Keratinocyte (primary cell): ENCODE measurements at regions not wholly inside any gene's neighbourhood (a gene's known extent, or its start where the extent isn't known, plus 50 kb on each side); places are given as distances from the start of the nearest gene placed in this dataset.
A peak's percentile ranks its signal among the peaks of the same experiment; 100 is the strongest.

Experiments
- DNase-seq: peaks from one replicate; pipeline ENCODE4 v3.0.0-alpha.2; 2011; ENCODE audit warnings: low read depth, missing footprints, low spot score
- FAIRE-seq: peaks from 2 replicates; lab custom pipeline; 2011; peaks lifted over from hg19 to GRCh38; lab: Jason Lieb, UNC
- H2AFZ ChIP-seq: 2 replicates; pipeline ENCODE4 v1.6.0; 2012; ENCODE audit warnings: low read length, control low read depth, inconsistent platforms; ENCODE audit not compliant: control insufficient read depth
- H3K27ac ChIP-seq: 2 replicates; pipeline ENCODE4 v1.5.1; 2011; ENCODE audit warnings: low read length; ENCODE audit not compliant: control insufficient read depth, insufficient read depth
- H3K27me3 ChIP-seq: 3 replicates; pipeline ENCODE4 v1.6.0; 2011; ENCODE audit warnings: low read length; ENCODE audit not compliant: control insufficient read depth, insufficient read depth; ENCODE audit errors: extremely low read depth
- H3K36me3 ChIP-seq, 2 experiments: 2 replicates in 1 of 2; 3 replicates in 1 of 2; pipeline ENCODE4 v1.5.1; 2011; ENCODE audit warnings: low read length in 2 of 2, mild to moderate bottlenecking in 1 of 2; ENCODE audit not compliant: control insufficient read depth in 2 of 2, insufficient read depth in 2 of 2; ENCODE audit errors: extremely low read depth in 1 of 2
- H3K4me1 ChIP-seq: 3 replicates; pipeline ENCODE4 v1.5.1; 2011; ENCODE audit warnings: low read length; ENCODE audit not compliant: control insufficient read depth, insufficient read depth; ENCODE audit errors: extremely low read depth
- H3K4me2 ChIP-seq: 3 replicates; pipeline ENCODE4 v1.6.0; 2011; ENCODE audit warnings: low read depth, low read length; ENCODE audit not compliant: control insufficient read depth, insufficient read depth; ENCODE audit errors: extremely low read depth
- H3K4me3 ChIP-seq, 3 experiments: fragments of 200-600 bp in 1 of 3; sonication (generic) in 1 of 3; 2 replicates in 2 of 3; 3 replicates in 1 of 3; pipeline ENCODE4 v1.5.1; 2011 to 2016; ENCODE audit warnings: low read length in 3 of 3, mild to moderate bottlenecking in 3 of 3, control low read depth in 2 of 3, inconsistent platforms in 1 of 3, low read depth in 1 of 3, mixed read lengths in 1 of 3, mixed run types in 1 of 3, moderate library complexity in 1 of 3; ENCODE audit not compliant: control insufficient read depth in 2 of 3, insufficient read depth in 2 of 3; ENCODE audit errors: extremely low read depth in 1 of 3
- H3K79me2 ChIP-seq: 2 replicates; pipeline ENCODE4 v1.6.0; 2012; ENCODE audit warnings: low read length; ENCODE audit not compliant: control insufficient read depth, insufficient read depth
- H3K9ac ChIP-seq: 3 replicates; pipeline ENCODE4 v1.6.0; 2011; ENCODE audit warnings: low read length; ENCODE audit not compliant: control insufficient read depth, insufficient read depth; ENCODE audit errors: extremely low read depth
- H3K9me1 ChIP-seq: 3 replicates; pipeline ENCODE4 v1.6.0; 2011; ENCODE audit warnings: low read length; ENCODE audit not compliant: control insufficient read depth, insufficient read depth; ENCODE audit errors: extremely low read depth
- H3K9me3 ChIP-seq: 2 replicates; pipeline ENCODE4 v1.5.1; 2012; ENCODE audit warnings: low read depth, low read length; ENCODE audit not compliant: control insufficient read depth
- H4K20me1 ChIP-seq: 3 replicates; pipeline ENCODE4 v1.6.0; 2011; ENCODE audit warnings: low read length; ENCODE audit not compliant: control insufficient read depth, insufficient read depth; ENCODE audit errors: extremely low read depth
- EZH2 ChIP-seq: IDR thresholded peaks from one replicate; pipeline ENCODE4 v1.6.1; 2012; ENCODE audit warnings: inconsistent platforms, mild to moderate bottlenecking, low read length, moderate library complexity
- dilution Hi-C: fragments of 300-500 bp; cut with MboI; formaldehyde crosslinking; loops from one replicate; pipeline ENCODE4 v1.7.0; 2020; ENCODE audit warnings: low sequenced_read_pairs; ENCODE audit not compliant: extremely low pct_ligation_motif_present
- TF ChIP-seq, protein P1 (sequence below), 3 experiments: IDR thresholded peaks in 1 of 3; conservative IDR thresholded peaks in 1 of 3; optimal IDR thresholded peaks in 1 of 3; 2 replicates in 2 of 3; 3 replicates in 1 of 3; pipeline versions ENCODE3 to v1.5.1; 2011; ENCODE audit warnings: low read length in 3 of 3, mild to moderate bottlenecking in 3 of 3, moderate library complexity in 2 of 3, control low read depth in 1 of 3, inconsistent platforms in 1 of 3; ENCODE audit not compliant: insufficient read depth in 2 of 3; ENCODE audit errors: extremely low read depth in 1 of 3

DNA sequence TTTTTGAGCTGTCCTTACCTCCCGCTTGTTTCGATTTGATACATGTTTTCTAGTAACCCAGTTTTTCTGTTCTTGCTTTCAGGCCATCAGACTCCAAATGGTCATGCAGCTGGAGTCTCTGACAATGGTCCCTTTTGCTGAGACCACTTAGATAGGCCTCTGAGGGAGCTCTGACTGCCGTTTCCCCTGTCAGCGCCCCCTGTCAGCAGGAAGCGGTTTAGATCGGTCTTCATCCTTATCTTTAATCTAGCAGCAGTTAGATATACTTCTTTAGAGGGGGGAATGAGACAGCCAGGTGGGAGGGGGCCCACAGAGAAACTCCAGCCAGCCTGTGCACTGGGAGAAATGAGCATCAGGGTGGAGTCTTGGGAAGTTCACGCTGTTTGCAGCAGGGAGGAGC lies 457.9 kb downstream of the GPAT3 start:
- DNase-seq (no peak), FAIRE-seq (no peak)
- H3K9me3 ChIP-seq = no peaks in the 10 kb centered on the region
- dilution Hi-C loops = no loop called here
- no peaks in the 10 kb centered on the region for H3K36me3 ChIP-seq
- no peaks in the 10 kb centered on the region for H3K9me1 ChIP-seq
- H3K4me1 ChIP-seq = no peaks in the 10 kb centered on the region
- no peaks in the 10 kb centered on the region for H4K20me1 ChIP-seq
- H2AFZ ChIP-seq = no peak overlapping the region
- TF ChIP-seq, protein P1, sequence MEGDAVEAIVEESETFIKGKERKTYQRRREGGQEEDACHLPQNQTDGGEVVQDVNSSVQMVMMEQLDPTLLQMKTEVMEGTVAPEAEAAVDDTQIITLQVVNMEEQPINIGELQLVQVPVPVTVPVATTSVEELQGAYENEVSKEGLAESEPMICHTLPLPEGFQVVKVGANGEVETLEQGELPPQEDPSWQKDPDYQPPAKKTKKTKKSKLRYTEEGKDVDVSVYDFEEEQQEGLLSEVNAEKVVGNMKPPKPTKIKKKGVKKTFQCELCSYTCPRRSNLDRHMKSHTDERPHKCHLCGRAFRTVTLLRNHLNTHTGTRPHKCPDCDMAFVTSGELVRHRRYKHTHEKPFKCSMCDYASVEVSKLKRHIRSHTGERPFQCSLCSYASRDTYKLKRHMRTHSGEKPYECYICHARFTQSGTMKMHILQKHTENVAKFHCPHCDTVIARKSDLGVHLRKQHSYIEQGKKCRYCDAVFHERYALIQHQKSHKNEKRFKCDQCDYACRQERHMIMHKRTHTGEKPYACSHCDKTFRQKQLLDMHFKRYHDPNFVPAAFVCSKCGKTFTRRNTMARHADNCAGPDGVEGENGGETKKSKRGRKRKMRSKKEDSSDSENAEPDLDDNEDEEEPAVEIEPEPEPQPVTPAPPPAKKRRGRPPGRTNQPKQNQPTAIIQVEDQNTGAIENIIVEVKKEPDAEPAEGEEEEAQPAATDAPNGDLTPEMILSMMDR (optimal IDR thresholded peaks at IDR 0.05 in 1 of 3, IDR thresholded peaks at IDR 0.05 in 1 of 3, conservative IDR thresholded peaks at IDR 0.05 in 1 of 3; ENCODE audit: extremely low read depth in 1 of 3, insufficient read depth in 2 of 3, low read length in 3 of 3) = peak in 1 of 3 experiments; percentile 25
- TF ChIP-seq EZH2 = no peak
- no peak overlapping the region for H3K4me3 ChIP-seq
- no peaks in the 10 kb centered on the region for H3K79me2 ChIP-seq
- H3K9ac ChIP-seq = no peak overlapping the region
- H3K27me3 ChIP-seq = no peaks in the 10 kb centered on the region
- H3K27ac ChIP-seq = no peak overlapping the region
- no peak overlapping the region for H3K4me2 ChIP-seq

DNA sequence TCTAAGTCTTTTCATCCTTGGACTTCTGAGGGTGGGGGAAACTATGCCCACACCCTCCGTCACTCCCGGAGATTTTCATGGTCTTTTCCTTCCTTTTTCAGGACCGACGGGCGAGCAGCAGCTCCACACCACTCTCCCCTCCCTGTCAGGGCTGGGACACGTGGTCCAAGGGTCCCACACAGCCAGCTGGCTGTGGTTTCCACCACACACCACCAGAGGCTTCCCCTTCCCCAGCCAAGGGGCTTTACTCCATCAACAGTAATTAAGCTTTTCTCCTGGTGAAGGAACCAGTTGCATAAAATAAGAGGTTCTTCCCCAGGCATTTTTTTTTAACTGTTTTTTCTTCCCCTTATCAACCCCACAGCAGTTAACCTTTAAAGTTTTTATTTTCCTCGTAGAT lies 453.9 kb downstream of the GPAT3 start:
- H3K4me2 ChIP-seq = no peak overlapping the region
- H3K4me1 ChIP-seq = no peaks in the 10 kb centered on the region
- no peak overlapping the region for H2AFZ ChIP-seq
- no peaks in the 10 kb centered on the region for H3K9me3 ChIP-seq
- no peak overlapping the region for H3K27ac ChIP-seq
- H3K79me2 ChIP-seq = no peaks in the 10 kb centered on the region
- TF ChIP-seq EZH2 = no peak
- TF ChIP-seq, protein P1 (optimal IDR thresholded peaks at IDR 0.05 in 1 of 3, IDR thresholded peaks at IDR 0.05 in 1 of 3, conservative IDR thresholded peaks at IDR 0.05 in 1 of 3; ENCODE audit: extremely low read depth in 1 of 3, insufficient read depth in 2 of 3, low read length in 3 of 3) = no peak
- DNase-seq = no peak
- H3K36me3 ChIP-seq = no peaks in the 10 kb centered on the region
- no peak for FAIRE-seq
- no peak overlapping the region for H3K9ac ChIP-seq
- H4K20me1 ChIP-seq = no peaks in the 10 kb centered on the region
- no peaks in the 10 kb centered on the region for H3K9me1 ChIP-seq
- dilution Hi-C loops = no loop called here
- H3K27me3 ChIP-seq = no peaks in the 10 kb centered on the region
- H3K4me3 ChIP-seq = no peak overlapping the region
